Kidney (tissue), 13 donors: ENCODE measurements at regions not wholly inside any gene's neighbourhood (a gene's known extent, or its start where the extent isn't known, plus 50 kb on each side); places are given as distances from the start of the nearest gene placed in this dataset.

Experiments used
- DNase-seq, 5 donors: peaks; one replicate each; pipeline ENCODE4 v3.0.0-alpha.2; 2013 to 2020
- FAIRE-seq: peaks from 2 replicates; lab custom pipeline; 2012; peaks lifted over from hg19 to GRCh38; lab: Jason Lieb, UNC
- H3K27ac ChIP-seq, 2 donors: one replicate each; pipeline ENCODE4 v1.7.0; 2013; ENCODE audit warnings: low read depth in 2 of 2, low read length in 2 of 2, inconsistent platforms in 1 of 2
- H3K27me3 ChIP-seq: one replicate; pipeline ENCODE4 v1.7.1; 2013; ENCODE audit warnings: low read length, inconsistent platforms; ENCODE audit not compliant: control insufficient read depth, insufficient read depth
- H3K36me3 ChIP-seq, 3 donors: one replicate each; pipeline versions ENCODE4 v1.7.0 to v1.7.1; 2013; ENCODE audit warnings: low read length in 3 of 3, control low read depth in 1 of 3, inconsistent platforms in 1 of 3; ENCODE audit not compliant: insufficient read depth in 3 of 3, control insufficient read depth in 2 of 3
- H3K4me1 ChIP-seq, 3 donors: one replicate each; pipeline versions ENCODE4 v1.7.0 to v1.7.1; 2013; ENCODE audit warnings: low read length in 3 of 3, inconsistent platforms in 1 of 3, low read depth in 1 of 3; ENCODE audit not compliant: control insufficient read depth in 2 of 3, insufficient read depth in 2 of 3
- H3K4me3 ChIP-seq, 3 donors: one replicate each; pipeline versions ENCODE4 v1.7.0 to v1.8.1; 2013; ENCODE audit warnings: low read length in 3 of 3, control low read depth in 1 of 3, inconsistent platforms in 1 of 3
- H3K9ac ChIP-seq, 3 donors: one replicate each; pipeline versions ENCODE4 v1.7.0 to v1.7.1; 2013; ENCODE audit warnings: low read length in 3 of 3, control low read depth in 1 of 3, inconsistent platforms in 1 of 3
- H3K9me3 ChIP-seq, 3 donors: one replicate each; pipeline versions ENCODE4 v1.7.0 to v1.7.1; 2013; ENCODE audit warnings: low read length in 3 of 3, control low read depth in 1 of 3, inconsistent platforms in 1 of 3; ENCODE audit not compliant: control insufficient read depth in 2 of 3, insufficient read depth in 1 of 3
- CTCF ChIP-seq: IDR thresholded peaks from 3 replicates; pipeline ENCODE4 v1.5.1; 2012; ENCODE audit warnings: mild to moderate bottlenecking, moderate library complexity, borderline replicate concordance; ENCODE audit not compliant: insufficient read depth; ENCODE audit errors: extremely low read depth
- intact Hi-C: fragments of 100-400 bp; cut with DNase I; formaldehyde crosslinking; loops from one replicate; pipeline ENCODE4 v1.11.1; 2022
- donor health status: control.
- donor health status: control.
- donor health status: control.
- donor health status: control.
- donor health status: control.
- donor health status: DM: yes; HTN: yes; CAD: no.
- donor health status: Normal renal cell carcinoma (clear cell type).

GRCh38 chr6:167764713-167765479, 61.8 kb upstream of the AFDN start:
- Histone ChIP-seq H3K36me3 (no peaks in the 10 kb centered on the region), H3K4me1 (peaks cover 0 to 12% (median 8%) of the 10 kb centered on the region in 3 donors), H3K4me3 (no peak overlapping the region), H3K27ac (no peak overlapping the region), H3K9me3 (no peaks in the 10 kb centered on the region), H3K9ac (no peak overlapping the region), H3K27me3 (no peaks in the 10 kb centered on the region)
- peak in 1 of 5 donors; percentile 45 for DNase-seq
- no peak for TF ChIP-seq CTCF
- intact Hi-C loops, result no loop called here
- no peak for FAIRE-seq

GRCh38 chr6:167766986-167767714, 59.6 kb upstream of the AFDN start:
- DNase-seq (peak in 1 of 5 donors; percentile 49), FAIRE-seq (no peak)
- Histone ChIP-seq H3K4me3 (no peak overlapping the region), H3K9ac (no peak overlapping the region), H3K27me3 (no peaks in the 10 kb centered on the region), H3K4me1 (no peaks in the 10 kb centered on the region), H3K27ac (no peak overlapping the region), H3K9me3 (no peaks in the 10 kb centered on the region), H3K36me3 (no peaks in the 10 kb centered on the region)
- intact Hi-C loops, result no loop called here
- TF ChIP-seq CTCF, result no peak

- FAIRE-seq, result no peak
- DNase-seq, result no peak
Observed at GRCh38 chr6:167767715-167768107, 59.0 kb upstream of the AFDN start.

More at GRCh38 chr6:167767715-167768107, 59.0 kb upstream of the AFDN start:
- Histone ChIP-seq H3K4me1 (no peaks in the 10 kb centered on the region), H3K27ac (no peak overlapping the region), H3K36me3 (no peaks in the 10 kb centered on the region), H3K9ac (no peak overlapping the region), H3K9me3 (no peaks in the 10 kb centered on the region), H3K4me3 (no peak overlapping the region), H3K27me3 (no peaks in the 10 kb centered on the region)
- TF ChIP-seq CTCF, result no peak
- intact Hi-C loops, result no loop called here
